ENCODE measurements at regions not wholly inside any gene's neighbourhood (a gene's known extent, or its start where the extent isn't known, plus 50 kb on each side); places are given as distances from the start of the nearest gene placed in this dataset.
"Not testable (repeated sequence)": the region's sequence is repeated elsewhere in the genome, so short reads cannot be mapped to it uniquely, and the experiment has no call there.

DNA sequence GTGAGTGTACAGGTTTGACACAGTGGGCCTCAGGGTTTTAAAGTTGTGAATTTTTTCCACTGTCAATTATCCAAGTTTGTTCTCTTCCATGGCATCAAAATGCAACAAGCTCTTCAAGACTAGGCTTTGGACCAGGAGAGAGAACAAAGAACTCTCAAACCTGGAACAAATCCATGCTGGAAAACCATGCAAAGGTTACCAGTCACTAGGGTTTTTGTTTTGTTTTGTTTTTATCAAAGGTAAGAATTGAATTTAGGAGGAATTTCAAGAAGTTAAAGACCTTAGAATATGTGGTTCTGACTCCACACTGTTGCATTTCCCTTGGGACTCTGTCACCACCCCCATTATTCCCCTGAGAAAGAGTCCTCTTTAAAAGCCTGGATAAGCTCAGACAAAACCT, 191.1 kb upstream of the PIK3R1 start:
- Histone ChIP-seq H3K4me3 (ENCODE audit: low read length in 3 of 3) (no peak overlapping the region), H3K27me3 (ENCODE audit: control insufficient read depth, insufficient read depth, low read length) (no peaks in the 10 kb centered on the region), H3K4me1 (ENCODE audit: control insufficient read depth in 2 of 3, insufficient read depth in 2 of 3, low read depth in 1 of 3, low read length in 3 of 3) (peaks cover 0 to 11% (median 7%) of the 10 kb centered on the region in 3 donors), H3K27ac (ENCODE audit: low read depth in 2 of 2, low read length in 2 of 2) (no peak overlapping the region), H3K9me3 (ENCODE audit: control insufficient read depth in 2 of 3, insufficient read depth in 1 of 3, low read length in 3 of 3) (no peaks in the 10 kb centered on the region), H3K36me3 (ENCODE audit: control insufficient read depth in 2 of 3, insufficient read depth in 3 of 3, low read length in 3 of 3) (no peaks in the 10 kb centered on the region), H3K9ac (ENCODE audit: low read length in 3 of 3) (no peak overlapping the region)
- TF ChIP-seq, protein P1, sequence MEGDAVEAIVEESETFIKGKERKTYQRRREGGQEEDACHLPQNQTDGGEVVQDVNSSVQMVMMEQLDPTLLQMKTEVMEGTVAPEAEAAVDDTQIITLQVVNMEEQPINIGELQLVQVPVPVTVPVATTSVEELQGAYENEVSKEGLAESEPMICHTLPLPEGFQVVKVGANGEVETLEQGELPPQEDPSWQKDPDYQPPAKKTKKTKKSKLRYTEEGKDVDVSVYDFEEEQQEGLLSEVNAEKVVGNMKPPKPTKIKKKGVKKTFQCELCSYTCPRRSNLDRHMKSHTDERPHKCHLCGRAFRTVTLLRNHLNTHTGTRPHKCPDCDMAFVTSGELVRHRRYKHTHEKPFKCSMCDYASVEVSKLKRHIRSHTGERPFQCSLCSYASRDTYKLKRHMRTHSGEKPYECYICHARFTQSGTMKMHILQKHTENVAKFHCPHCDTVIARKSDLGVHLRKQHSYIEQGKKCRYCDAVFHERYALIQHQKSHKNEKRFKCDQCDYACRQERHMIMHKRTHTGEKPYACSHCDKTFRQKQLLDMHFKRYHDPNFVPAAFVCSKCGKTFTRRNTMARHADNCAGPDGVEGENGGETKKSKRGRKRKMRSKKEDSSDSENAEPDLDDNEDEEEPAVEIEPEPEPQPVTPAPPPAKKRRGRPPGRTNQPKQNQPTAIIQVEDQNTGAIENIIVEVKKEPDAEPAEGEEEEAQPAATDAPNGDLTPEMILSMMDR (IDR thresholded peaks at IDR 0.05; ENCODE audit: borderline replicate concordance, extremely low read depth, insufficient read depth) = no peak
- DNase-seq (no peak), FAIRE-seq (no peak)
- intact Hi-C loops (cut with DNase I) = no loop called here

DNA sequence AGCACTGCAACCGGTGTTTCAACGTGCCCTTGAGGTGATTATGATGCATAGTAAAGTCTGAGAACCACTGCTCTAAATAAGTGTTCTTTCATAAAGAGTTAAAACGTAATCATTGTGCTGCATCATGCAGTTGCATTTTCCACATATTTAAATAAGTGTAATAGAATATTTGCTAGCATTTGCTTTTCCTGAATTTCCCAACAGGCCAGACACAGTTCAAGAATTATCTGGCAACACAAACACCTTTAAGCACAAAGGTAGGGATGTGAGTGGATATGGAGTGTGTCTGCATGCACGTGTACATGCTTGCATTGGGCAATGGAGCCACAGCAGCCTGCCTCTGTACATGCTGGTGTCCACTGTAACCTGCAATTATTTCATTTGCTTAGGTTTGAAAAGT, 193.6 kb upstream of the PIK3R1 start:
- no peak for FAIRE-seq
- no peaks in the 10 kb centered on the region for H3K27me3 ChIP-seq (ENCODE audit: control insufficient read depth, insufficient read depth, low read length)
- H3K4me1 ChIP-seq (ENCODE audit: control insufficient read depth in 2 of 3, insufficient read depth in 2 of 3, low read depth in 1 of 3, low read length in 3 of 3) = no peaks in the 10 kb centered on the region
- DNase-seq = no peak
- TF ChIP-seq, protein P1 (IDR thresholded peaks at IDR 0.05; ENCODE audit: borderline replicate concordance, extremely low read depth, insufficient read depth) = no peak
- H3K9ac ChIP-seq (ENCODE audit: low read length in 3 of 3) = no peak overlapping the region
- H3K36me3 ChIP-seq (ENCODE audit: control insufficient read depth in 2 of 3, insufficient read depth in 3 of 3, low read length in 3 of 3) = no peaks in the 10 kb centered on the region
- intact Hi-C loops (cut with DNase I) = no loop called here
- no peaks in the 10 kb centered on the region for H3K9me3 ChIP-seq (ENCODE audit: control insufficient read depth in 2 of 3, insufficient read depth in 1 of 3, low read length in 3 of 3)
- no peak overlapping the region for H3K4me3 ChIP-seq (ENCODE audit: low read length in 3 of 3)
- H3K27ac ChIP-seq (ENCODE audit: low read depth in 2 of 2, low read length in 2 of 2) = no peak overlapping the region

DNA sequence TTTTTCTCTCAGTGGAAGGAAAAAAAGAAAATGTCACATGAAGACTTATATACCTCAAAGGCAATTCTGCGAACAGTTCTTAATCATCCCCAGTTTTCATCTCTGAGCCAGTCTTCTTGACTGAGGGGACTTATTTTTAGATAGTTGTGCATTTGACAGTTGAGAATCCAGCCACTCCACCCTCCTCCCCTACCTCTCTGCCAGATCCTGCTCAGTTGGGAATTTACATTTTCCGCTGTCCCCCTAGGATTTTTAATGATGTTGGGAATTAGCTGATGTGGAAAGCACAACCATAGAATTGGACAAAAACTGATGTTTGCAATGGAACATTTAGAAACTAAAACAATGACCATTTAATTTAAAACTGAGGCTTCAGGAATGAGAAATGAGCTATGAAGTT, 194.3 kb upstream of the PIK3R1 start:
- H3K9me3 ChIP-seq (ENCODE audit: control insufficient read depth in 2 of 3, insufficient read depth in 1 of 3, low read length in 3 of 3) = no peaks in the 10 kb centered on the region
- H3K36me3 ChIP-seq (ENCODE audit: control insufficient read depth in 2 of 3, insufficient read depth in 3 of 3, low read length in 3 of 3) = no peaks in the 10 kb centered on the region
- intact Hi-C loops (cut with DNase I) = no loop called here
- H3K4me3 ChIP-seq (ENCODE audit: low read length in 3 of 3) = no peak overlapping the region
- FAIRE-seq (no peak), DNase-seq (no peak)
- H3K27ac ChIP-seq (ENCODE audit: low read depth in 2 of 2, low read length in 2 of 2) = no peak overlapping the region
- no peaks in the 10 kb centered on the region for H3K4me1 ChIP-seq (ENCODE audit: control insufficient read depth in 2 of 3, insufficient read depth in 2 of 3, low read depth in 1 of 3, low read length in 3 of 3)
- no peak overlapping the region for H3K9ac ChIP-seq (ENCODE audit: low read length in 3 of 3)
- TF ChIP-seq, protein P1 (IDR thresholded peaks at IDR 0.05; ENCODE audit: borderline replicate concordance, extremely low read depth, insufficient read depth) = no peak
- H3K27me3 ChIP-seq (ENCODE audit: control insufficient read depth, insufficient read depth, low read length) = no peaks in the 10 kb centered on the region

DNA sequence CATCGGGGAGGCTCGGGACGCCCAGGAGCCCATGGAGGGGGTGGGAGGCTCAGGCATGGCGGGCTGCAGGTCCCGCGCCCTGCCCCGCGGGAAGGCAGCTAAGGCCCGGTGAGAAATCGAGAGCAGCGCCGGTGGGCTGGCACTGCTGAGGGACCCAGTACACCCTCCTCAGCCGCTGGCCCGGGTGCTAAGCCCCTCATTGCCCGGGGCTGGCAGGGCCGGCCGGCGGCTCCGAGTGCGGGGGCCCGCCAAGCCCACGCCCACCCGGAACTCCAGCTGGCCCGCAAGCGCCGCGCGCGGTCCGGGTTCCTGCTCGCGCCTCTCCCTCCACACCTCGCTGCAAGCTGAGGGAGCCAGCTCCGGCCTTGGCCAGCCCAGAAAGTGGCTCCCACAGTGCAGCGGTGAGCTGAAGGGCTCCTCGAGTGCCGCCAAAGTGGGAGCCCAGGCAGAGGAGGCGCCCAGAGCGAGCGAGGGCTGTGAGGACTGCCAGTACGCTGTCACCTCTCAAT, 195.0 kb upstream of the PIK3R1 start:
- H3K27me3 ChIP-seq (ENCODE audit: control insufficient read depth, insufficient read depth, low read length); H3K4me3 ChIP-seq (ENCODE audit: low read length in 3 of 3); H3K9ac ChIP-seq (ENCODE audit: low read length in 3 of 3); H3K9me3 ChIP-seq (ENCODE audit: control insufficient read depth in 2 of 3, insufficient read depth in 1 of 3, low read length in 3 of 3); H3K4me1 ChIP-seq (ENCODE audit: control insufficient read depth in 2 of 3, insufficient read depth in 2 of 3, low read depth in 1 of 3, low read length in 3 of 3); FAIRE-seq; H3K27ac ChIP-seq (ENCODE audit: low read depth in 2 of 2, low read length in 2 of 2); DNase-seq; H3K36me3 ChIP-seq (ENCODE audit: control insufficient read depth in 2 of 3, insufficient read depth in 3 of 3, low read length in 3 of 3); intact Hi-C loops (cut with DNase I): not testable (repeated sequence)

Data from kidney (tissue), 13 donors.